IMR-90 (cell line): ENCODE measurements at regions not wholly inside any gene's neighbourhood (a gene's known extent, or its start where the extent isn't known, plus 50 kb on each side); places are given as distances from the start of the nearest gene placed in this dataset.

Experiments
- ATAC-seq: fragments of 200-7000 bp; cut with Tn5 transposase; 2 replicates; pipeline ENCODE4 v1.9.1; 2020; ENCODE audit warnings: low read depth, mild to moderate bottlenecking, moderate library complexity
- BruUV-seq: library from RNA; stranded (reverse); fragments of 400-500 nt; replicated peaks from 2 replicates; lab custom pipeline; 2021; lab: Mats Ljungman, UMichigan
- CTCF ChIA-PET: fragments of 300-600 bp; formaldehyde crosslinking; extraction: SDS; loops from one replicate; lab custom pipeline; 2021; ENCODE audit warnings: antibody characterized with exemption; lab: Yijun Ruan, JAX
- POLR2A ChIA-PET: fragments of 300-600 bp; sonication (Branson Sonifier 250); formaldehyde crosslinking; loops from one replicate; lab custom pipeline; 2022; ENCODE audit warnings: antibody characterized with exemption; ENCODE audit not compliant: unreplicated experiment; lab: Charles Lee
- DNase-seq: peaks from one replicate; pipeline ENCODE4 v3.0.0; 2013
- H2AFZ ChIP-seq: replicated peaks from 2 replicates; pipeline ENCODE3; 2013; ENCODE audit warnings: low read length, mild to moderate bottlenecking; ENCODE audit not compliant: poor library complexity
- H2AK5ac ChIP-seq: 2 replicates; pipeline ENCODE4 v1.6.1; 2013; ENCODE audit warnings: low read depth, low read length, inconsistent platforms
- H2AK9ac ChIP-seq: replicated peaks from 2 replicates; pipeline ENCODE3; 2013; ENCODE audit warnings: mild to moderate bottlenecking, low read depth, low read length, moderate library complexity; ENCODE audit not compliant: poor library complexity
- H2BK120ac ChIP-seq: 2 replicates; pipeline ENCODE4 v1.6.1; 2013; ENCODE audit warnings: low read depth, low read length, inconsistent platforms
- H2BK15ac ChIP-seq: 3 replicates; pipeline ENCODE4 v1.6.1; 2013; ENCODE audit warnings: low read depth, low read length, inconsistent platforms
- H2BK20ac ChIP-seq: 2 replicates; pipeline ENCODE4 v1.6.1; 2013; ENCODE audit warnings: low read depth, mild to moderate bottlenecking, inconsistent platforms, low read length, moderate library complexity
- H2BK5ac ChIP-seq: 2 replicates; pipeline ENCODE4 v1.6.1; 2013; ENCODE audit warnings: mild to moderate bottlenecking, low read depth, low read length, inconsistent platforms; ENCODE audit not compliant: poor library complexity, severe bottlenecking
- H3K14ac ChIP-seq: replicated peaks from 2 replicates; pipeline ENCODE4 v1.6.1; 2013; ENCODE audit warnings: low read depth, low read length, inconsistent platforms
- H3K18ac ChIP-seq: 2 replicates; pipeline ENCODE4 v1.6.1; 2013; ENCODE audit warnings: low read depth, low read length, control low read depth
- H3K23ac ChIP-seq: 2 replicates; pipeline ENCODE4 v1.6.1; 2013; ENCODE audit warnings: low read depth, low read length, inconsistent platforms
- H3K27ac ChIP-seq: 2 replicates; pipeline ENCODE4 v1.5.1; 2013; ENCODE audit warnings: mild to moderate bottlenecking, control low read depth, low read length; ENCODE audit not compliant: insufficient read depth
- H3K27me3 ChIP-seq: 2 replicates; pipeline ENCODE4 v1.6.1; 2013; ENCODE audit warnings: low read length; ENCODE audit not compliant: control insufficient read depth, insufficient read depth
- H3K36me3 ChIP-seq: 2 replicates; pipeline ENCODE4 v1.6.1; 2013; ENCODE audit warnings: low read length, mixed read lengths; ENCODE audit not compliant: control insufficient read depth, insufficient read depth
- H3K4ac ChIP-seq: 2 replicates; pipeline ENCODE4 v1.6.1; 2013; ENCODE audit warnings: low read depth, low read length, inconsistent platforms
- H3K4me1 ChIP-seq: 2 replicates; pipeline ENCODE4 v1.6.1; 2013; ENCODE audit warnings: low read length, mixed read lengths; ENCODE audit not compliant: control insufficient read depth, insufficient read depth
- H3K4me2 ChIP-seq: 2 replicates; pipeline ENCODE4 v1.6.1; 2013; ENCODE audit warnings: low read depth, mild to moderate bottlenecking, control low read depth, low read length, moderate library complexity
- H3K4me3 ChIP-seq: 2 replicates; pipeline ENCODE4 v1.5.1; 2013; ENCODE audit warnings: low read depth, mild to moderate bottlenecking, control low read depth, low read length, moderate library complexity; ENCODE audit not compliant: insufficient read depth
- H3K56ac ChIP-seq: 2 replicates; pipeline ENCODE4 v1.6.1; 2013; ENCODE audit warnings: low read length, inconsistent platforms; ENCODE audit not compliant: insufficient read depth; ENCODE audit errors: extremely low read depth
- H3K79me1 ChIP-seq, 2 experiments: 2 replicates each; pipeline ENCODE4 v1.6.1; 2013; ENCODE audit warnings: low read length in 2 of 2, inconsistent platforms in 1 of 2, low read depth in 1 of 2
- H3K9ac ChIP-seq: 2 replicates; pipeline ENCODE4 v1.6.1; 2013; ENCODE audit warnings: low read depth, low read length, control low read depth
- H3K9me1 ChIP-seq: 2 replicates; pipeline ENCODE4 v1.6.1; 2013; ENCODE audit warnings: low read length, inconsistent platforms; ENCODE audit not compliant: insufficient read depth
- H3K9me3 ChIP-seq: 2 replicates; pipeline ENCODE4 v1.6.1; 2013; ENCODE audit warnings: low read length; ENCODE audit not compliant: control insufficient read depth, insufficient read depth
- H4K20me1 ChIP-seq: 2 replicates; pipeline ENCODE4 v1.6.1; 2013; ENCODE audit warnings: low read length, inconsistent platforms; ENCODE audit not compliant: insufficient read depth
- H4K5ac ChIP-seq: 2 replicates; pipeline ENCODE4 v1.6.1; 2013; ENCODE audit warnings: mild to moderate bottlenecking, low read depth, low read length, control low read depth
- H4K8ac ChIP-seq, 2 experiments: 2 replicates each; pipeline ENCODE4 v1.6.1; 2013; ENCODE audit warnings: low read depth in 2 of 2, low read length in 2 of 2, control low read depth in 1 of 2, inconsistent platforms in 1 of 2
- H4K91ac ChIP-seq: 2 replicates; pipeline ENCODE4 v1.6.1; 2013; ENCODE audit warnings: low read depth, low read length, inconsistent platforms; ENCODE audit not compliant: insufficient read depth
- BHLHE40 ChIP-seq: fragments of 150-350 bp; IDR thresholded peaks from 2 replicates; pipeline ENCODE4 v1.6.1; 2016; ENCODE audit warnings: mild to moderate bottlenecking, low read depth, low read length
- CEBPB ChIP-seq: IDR thresholded peaks from 2 replicates; pipeline ENCODE4 v1.6.1; 2012; ENCODE audit warnings: low read depth, low read length, improper control_type of control experiment
- CHD1 ChIP-seq: IDR thresholded peaks from 2 replicates; pipeline ENCODE4 v1.6.1; 2012; ENCODE audit warnings: low read depth, low read length, improper control_type of control experiment
- FOS ChIP-seq: fragments of 150-350 bp; IDR thresholded peaks from 2 replicates; pipeline ENCODE4 v1.6.1; 2016; ENCODE audit warnings: low read depth, low read length
- MAFK ChIP-seq: IDR thresholded peaks from 2 replicates; pipeline ENCODE4 v1.6.1; 2012; ENCODE audit warnings: low read depth, low read length, improper control_type of control experiment
- MXI1 ChIP-seq: IDR thresholded peaks from 2 replicates; pipeline ENCODE4 v1.6.1; 2012; ENCODE audit warnings: low read depth, mild to moderate bottlenecking, low read length, moderate library complexity, borderline replicate concordance
- NFE2L2 ChIP-seq: fragments of 150-350 bp; IDR thresholded peaks from 2 replicates; pipeline ENCODE4 v1.6.1; 2016; ENCODE audit warnings: low read depth, mild to moderate bottlenecking, low read length
- RCOR1 ChIP-seq: IDR thresholded peaks from 2 replicates; pipeline ENCODE4 v1.6.1; 2012; ENCODE audit warnings: mild to moderate bottlenecking, low read length, improper control_type of control experiment; ENCODE audit not compliant: insufficient replicate concordance
- RFX5 ChIP-seq: IDR thresholded peaks from 2 replicates; pipeline ENCODE4 v1.8.0; 2012; ENCODE audit warnings: low read depth, mild to moderate bottlenecking, low read length, moderate library complexity
- WGBS, 2 experiments: methylation state at CpG; one replicate each; pipeline versions ENCODE4 v1.1.5 to v1.1.7; 2013; ENCODE audit warnings: missing lambda C conversion rate in 2 of 2; ENCODE audit not compliant: insufficient read length in 1 of 2; ENCODE audit errors: extremely low coverage in 2 of 2; 5-methylcytosine and 5-hydroxymethylcytosine counted together
- dilution Hi-C: fragments of 300-500 bp; cut with HindIII; formaldehyde crosslinking; loops from one replicate; pipeline ENCODE4 v1.14.3; 2018; ENCODE audit warnings: low sequenced_read_pairs; ENCODE audit not compliant: unreplicated experiment
- in situ Hi-C: fragments of 300-500 bp; cut with MboI; formaldehyde crosslinking; loops from 3 replicates; pipeline ENCODE4 v1.14.3; 2019; ENCODE audit warnings: low sequenced_read_pairs, inconsistent platforms, mixed read lengths
- intact Hi-C: fragments of 100-400 bp; cut with micrococcal nuclease; formaldehyde crosslinking; loops from 2 replicates; pipeline ENCODE4 v1.10.0; 2022
- TF ChIP-seq, protein P1 (sequence below): fragments of 150-350 bp; IDR thresholded peaks from 2 replicates; pipeline ENCODE4 v1.6.1; 2017; ENCODE audit warnings: mild to moderate bottlenecking, antibody characterized with exemption, low read length, low read depth

DNA sequence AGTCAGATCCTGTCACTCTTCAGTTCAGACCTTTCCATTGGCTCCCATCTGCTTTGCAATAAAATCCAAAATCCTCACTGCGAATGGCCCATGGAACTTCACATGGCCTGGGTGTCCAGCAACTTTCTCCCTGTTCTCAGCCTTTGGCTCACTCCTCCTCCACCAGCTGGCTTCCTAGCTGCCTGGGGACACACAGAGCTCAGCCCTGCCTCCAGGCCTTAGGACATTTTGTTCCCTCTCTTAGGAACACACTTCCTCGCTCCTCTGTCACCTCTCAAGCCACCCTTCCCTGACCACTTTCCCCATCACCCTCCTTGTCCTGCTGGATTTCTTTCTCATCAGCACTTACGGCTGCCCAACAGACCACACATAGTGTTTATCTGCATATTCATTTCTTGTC, 419.6 kb downstream of the MED13L start:
- TF ChIP-seq CEBPB: no peak
- TF ChIP-seq RCOR1: no peak
- no peak for TF ChIP-seq FOS
- TF ChIP-seq, protein P1, sequence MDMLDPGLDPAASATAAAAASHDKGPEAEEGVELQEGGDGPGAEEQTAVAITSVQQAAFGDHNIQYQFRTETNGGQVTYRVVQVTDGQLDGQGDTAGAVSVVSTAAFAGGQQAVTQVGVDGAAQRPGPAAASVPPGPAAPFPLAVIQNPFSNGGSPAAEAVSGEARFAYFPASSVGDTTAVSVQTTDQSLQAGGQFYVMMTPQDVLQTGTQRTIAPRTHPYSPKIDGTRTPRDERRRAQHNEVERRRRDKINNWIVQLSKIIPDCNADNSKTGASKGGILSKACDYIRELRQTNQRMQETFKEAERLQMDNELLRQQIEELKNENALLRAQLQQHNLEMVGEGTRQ: no peak
- no peak for TF ChIP-seq NFE2L2
- no peak for TF ChIP-seq RFX5
- TF ChIP-seq BHLHE40: no peak
- TF ChIP-seq MAFK: no peak
- TF ChIP-seq CHD1: no peak
- TF ChIP-seq MXI1: no peak
- Histone ChIP-seq H3K27me3 (peaks cover 4% of the 10 kb centered on the region), H2BK15ac (no peak overlapping the region), H3K4me2 (no peak overlapping the region), H2AFZ (no peak overlapping the region), H3K79me1 (no peaks in the 10 kb centered on the region), H3K56ac (no peak overlapping the region), H3K9me3 (no peaks in the 10 kb centered on the region), H3K14ac (no peak overlapping the region), H3K4me3 (no peak overlapping the region), H4K20me1 (no peaks in the 10 kb centered on the region), H2BK5ac (no peak overlapping the region), H3K36me3 (no peaks in the 10 kb centered on the region), H3K27ac (no peak overlapping the region), H2BK120ac (no peak overlapping the region), H2BK20ac (no peak overlapping the region), H2AK5ac (no peak overlapping the region), H3K18ac (no peak overlapping the region), H4K5ac (no peak overlapping the region), H3K4ac (no peak overlapping the region), H3K9me1 (no peaks in the 10 kb centered on the region), H3K4me1 (no peaks in the 10 kb centered on the region), H3K9ac (no peak overlapping the region), H4K8ac (no peak overlapping the region), H4K91ac (no peak overlapping the region), H2AK9ac (no peak overlapping the region), H3K23ac (no peak overlapping the region)
- WGBS, 2 experiments: 100% methylated on average over 1 of the region's 3 CpGs; no CpG with 5 or more reads in 1 of the 2 experiments
- intact Hi-C loops (no loop called here), in situ Hi-C loops (no loop called here), dilution Hi-C loops (no loop called here)
- no peak for DNase-seq
- BruUV-seq: no TSS peak
- POLR2A ChIA-PET: no interaction called here
- CTCF ChIA-PET: no interaction called here
- no peak for ATAC-seq
